Amygdala (tissue), 56 donors: ENCODE measurements at regions not wholly inside any gene's neighbourhood (a gene's known extent, or its start where the extent isn't known, plus 50 kb on each side); places are given as distances from the start of the nearest gene placed in this dataset.

ENCODE experiments used
- DNase-seq, 56 donors: peaks; one replicate each; lab custom pipeline; 2025; lab: John Stamatoyannopoulos, UW

- DNase-seq = no peak
Measured at GRCh38 chr2:200052627-200053026, 97.2 kb downstream of the MAIP1 start.

GRCh38 chr2:200054681-200055468 lies 99.5 kb downstream of the MAIP1 start:
- peak in 1 of 56 donors; percentile 2 for DNase-seq

GRCh38 chr2:200056105-200056504 lies 100.7 kb downstream of the MAIP1 start:
- no peak for DNase-seq

GRCh38 chr2:200063155-200063554 lies 107.8 kb downstream of the MAIP1 start:
- no peak for DNase-seq

GRCh38 chr2:200064879-200065278 lies 109.5 kb downstream of the MAIP1 start:
- no peak for DNase-seq

GRCh38 chr2:200065477-200065876 lies 110.1 kb downstream of the MAIP1 start:
- DNase-seq = no peak

- DNase-seq = no peak
Measured at GRCh38 chr2:200066417-200066816, 111.0 kb downstream of the MAIP1 start.

- DNase-seq = no peak
Measured at GRCh38 chr2:200068642-200069041, 113.3 kb downstream of the MAIP1 start.

- no peak for DNase-seq
Measured at GRCh38 chr2:200077210-200077650, 121.8 kb downstream of the MAIP1 start.

- DNase-seq = no peak
Measured at GRCh38 chr2:200077838-200078237, 122.5 kb downstream of the MAIP1 start.

- no peak for DNase-seq
Measured at GRCh38 chr2:200079356-200079755, 124.0 kb downstream of the MAIP1 start.

- no peak for DNase-seq
Measured at GRCh38 chr2:200081236-200081635, 125.9 kb downstream of the MAIP1 start.

- DNase-seq = no peak
Measured at GRCh38 chr2:200081811-200082210, 126.4 kb downstream of the MAIP1 start.

- DNase-seq = no peak
Measured at GRCh38 chr2:200084036-200084435, 128.7 kb downstream of the MAIP1 start.

- DNase-seq = peak in 8 of 56 donors; percentile 1 to 19 (median 4)
Measured at GRCh38 chr2:200086911-200087310, 131.5 kb downstream of the MAIP1 start.

GRCh38 chr2:200087451-200087850 lies 132.1 kb downstream of the MAIP1 start:
- DNase-seq = no peak

GRCh38 chr2:200089040-200089755 lies 133.8 kb downstream of the MAIP1 start:
- no peak for DNase-seq

- DNase-seq = no peak
Measured at GRCh38 chr2:200089756-200090109, 134.4 kb downstream of the MAIP1 start.

- no peak for DNase-seq
Measured at GRCh38 chr2:200090683-200091082, 135.3 kb downstream of the MAIP1 start.

GRCh38 chr2:200091126-200091525 lies 135.7 kb downstream of the MAIP1 start:
- DNase-seq = no peak

- DNase-seq = no peak
Measured at GRCh38 chr2:200092235-200092634, 136.9 kb downstream of the MAIP1 start.

- no peak for DNase-seq
Measured at GRCh38 chr2:200095436-200095835, 140.1 kb downstream of the MAIP1 start.
